OCI-LY3 (cell line): ENCODE measurements at regions not wholly inside any gene's neighbourhood (a gene's known extent, or its start where the extent isn't known, plus 50 kb on each side); places are given as distances from the start of the nearest gene placed in this dataset.

ENCODE experiments used
- CTCF ChIP-seq: fragments of 200-600, 300-600 bp; sonication (generic); IDR thresholded peaks from 2 replicates; pipeline ENCODE4 v1.5.1; 2014; ENCODE audit warnings: antibody characterized with exemption, low read length, low read depth
- EZH2phosphoT487 ChIP-seq: fragments of 200-600 bp; shearing (Covaris generic); IDR thresholded peaks from 2 replicates; pipeline ENCODE4 v1.6.1; 2018; ENCODE audit warnings: antibody characterized with exemption, mixed run types, low read depth

DNA sequence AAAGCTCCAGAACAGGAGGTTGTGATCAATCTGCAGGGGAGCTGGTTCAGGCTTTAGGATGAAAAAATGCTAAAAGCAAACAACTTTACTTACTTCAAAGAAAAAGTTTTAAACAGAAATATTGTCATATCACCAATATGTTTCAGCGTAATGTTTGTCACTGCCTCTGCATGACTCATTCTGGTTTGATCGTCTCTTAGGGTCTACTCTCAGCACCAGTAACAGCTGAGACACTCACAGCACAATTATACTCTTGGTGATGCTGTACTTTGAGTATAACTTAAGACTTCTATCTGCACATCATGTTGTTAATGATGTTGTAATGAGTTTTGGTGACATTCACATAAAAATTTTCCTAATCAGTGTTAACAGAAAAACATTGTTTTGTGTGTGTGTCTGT is 665.4 kb downstream of the EPM2A start:
- TF ChIP-seq CTCF (no peak), EZH2phosphoT487 (no peak)
